K562 (cell line): ENCODE measurements at regions not wholly inside any gene's neighbourhood (a gene's known extent, or its start where the extent isn't known, plus 50 kb on each side); places are given as distances from the start of the nearest gene placed in this dataset.

Experiments used
- ATAC-seq: fragments of 200-7000 bp; cut with Tn5 transposase; 3 replicates; pipeline ENCODE4 v1.9.1; 2020; ENCODE audit warnings: moderate library complexity
- BruUV-seq: library from RNA; stranded (reverse); fragments of 400-500 nt; replicated peaks from 2 replicates; lab custom pipeline; 2021; lab: Mats Ljungman, UMichigan
- CTCF ChIA-PET: fragments of 300-600 bp; formaldehyde crosslinking; extraction: SDS; loops from one replicate; lab custom pipeline; 2021; ENCODE audit warnings: low intra/inter-chr PET ratio; lab: Yijun Ruan, JAX
- POLR2A ChIA-PET: fragments of 300-600, 350-650 bp; sonication (Branson Sonifier 250); formaldehyde crosslinking; extraction: SDS; loops from one replicate; lab custom pipeline; 2021; ENCODE audit warnings: antibody characterized with exemption, inconsistent platforms; lab: Yijun Ruan, JAX
- DNase-seq, 4 experiments: peaks; one replicate each; pipeline versions ENCODE4 v3.0.0 to v3.0.0-alpha.2; 2011 to 2018; ENCODE audit warnings: low spot score in 3 of 4, mixed read lengths in 3 of 4; ENCODE audit errors: extremely low read depth in 1 of 4
- FAIRE-seq: peaks from 2 replicates; lab custom pipeline; 2011; peaks lifted over from hg19 to GRCh38; lab: Jason Lieb, UNC
- H2AFZ ChIP-seq: 2 replicates; pipeline ENCODE4 v1.6.0; 2011; ENCODE audit warnings: low read depth, low read length, control low read depth, inconsistent platforms
- H3K27ac ChIP-seq: fragments of 200-600 bp; 3 replicates; pipeline ENCODE4 v1.8.0; 2011; ENCODE audit warnings: low read depth, mild to moderate bottlenecking, control low read depth, inconsistent platforms, low read length, moderate library complexity, mixed read lengths; ENCODE audit errors: extremely low read depth
- H3K27me3 ChIP-seq, 2 experiments: fragments of 300-600 bp in 1 of 2; 2 replicates in 1 of 2; 3 replicates in 1 of 2; pipeline versions ENCODE4 v1.6.0 to v1.8.0; 2011; ENCODE audit warnings: inconsistent platforms in 2 of 2, low read length in 2 of 2, mild to moderate bottlenecking in 1 of 2, mixed read lengths in 1 of 2, moderate library complexity in 1 of 2; ENCODE audit not compliant: control insufficient read depth in 2 of 2, insufficient read depth in 2 of 2
- H3K36me3 ChIP-seq: fragments of 300-600 bp; 3 replicates; pipeline ENCODE4 v1.8.0; 2011; ENCODE audit warnings: mild to moderate bottlenecking, low read length, inconsistent platforms; ENCODE audit not compliant: control insufficient read depth, insufficient read depth
- H3K4me1 ChIP-seq, 2 experiments: fragments of 200-600 bp in 1 of 2; replicated peaks in 1 of 2; 2 replicates in 1 of 2; 3 replicates in 1 of 2; pipeline versions ENCODE4 v1.5.1 to v1.8.0; 2011; ENCODE audit warnings: inconsistent platforms in 2 of 2, low read length in 2 of 2, mild to moderate bottlenecking in 1 of 2, mixed read lengths in 1 of 2, moderate library complexity in 1 of 2; ENCODE audit not compliant: control insufficient read depth in 2 of 2, insufficient read depth in 2 of 2
- H3K4me2 ChIP-seq: 2 replicates; pipeline ENCODE4 v1.6.1; 2011; ENCODE audit warnings: low read length, control low read depth, inconsistent platforms, mixed read lengths; ENCODE audit not compliant: insufficient read depth
- H3K4me3 ChIP-seq: fragments of 200-600 bp; sonication (generic), shearing (Covaris generic); 2 replicates; pipeline ENCODE4 v1.5.1; 2016; ENCODE audit warnings: control low read depth, inconsistent platforms
- H3K79me2 ChIP-seq: fragments of 200-600 bp; 3 replicates; pipeline ENCODE4 v1.8.0; 2011; ENCODE audit warnings: low read length, inconsistent platforms; ENCODE audit not compliant: control insufficient read depth, insufficient read depth
- H3K9ac ChIP-seq, 2 experiments: 2 replicates each; pipeline versions ENCODE4 v1.6.0 to v1.6.1; 2011; ENCODE audit warnings: low read depth in 2 of 2, low read length in 2 of 2, control low read depth in 1 of 2, inconsistent platforms in 1 of 2, mild to moderate bottlenecking in 1 of 2, mixed read lengths in 1 of 2; ENCODE audit not compliant: insufficient read depth in 1 of 2
- H3K9me1 ChIP-seq: one replicate; pipeline ENCODE4 v1.6.0; 2011; ENCODE audit warnings: inconsistent platforms, mild to moderate bottlenecking, low read length, moderate library complexity; ENCODE audit not compliant: control insufficient read depth, insufficient read depth
- H3K9me3 ChIP-seq: replicated peaks from 2 replicates; pipeline ENCODE4 v1.5.1; 2011; ENCODE audit warnings: low read depth, low read length, inconsistent platforms; ENCODE audit not compliant: control insufficient read depth, insufficient read depth
- H4K20me1 ChIP-seq: replicated peaks from 2 replicates; pipeline ENCODE4 v1.6.1; 2011; ENCODE audit warnings: low read length, inconsistent platforms, mixed read lengths; ENCODE audit not compliant: control insufficient read depth, insufficient read depth
- CHD1 ChIP-seq: fragments of 200-600 bp; sonication (generic); IDR thresholded peaks from one replicate; pipeline ENCODE4 v1.6.1; 2012; ENCODE audit warnings: mild to moderate bottlenecking, moderate library complexity, low read length, inconsistent platforms
- DACH1 ChIP-seq: fragments of 450-650 bp; IDR thresholded peaks from 2 replicates; pipeline ENCODE4 v1.6.1; 2018; ENCODE audit not compliant: partially characterized antibody
- FIP1L1 ChIP-seq: fragments of 200-400 bp; formaldehyde crosslinking; IDR thresholded peaks from 2 replicates; pipeline ENCODE4 v1.6.1; 2018; ENCODE audit warnings: mild to moderate bottlenecking, low read depth, low read length; ENCODE audit not compliant: poor library complexity, severe bottlenecking
- GTF2E2 ChIP-seq: fragments of 200-800 bp; sonication (Bioruptor generic); IDR thresholded peaks from 2 replicates; pipeline ENCODE4 v1.6.1; 2016; ENCODE audit warnings: missing genetic modification characterization, missing compliant biosample characterization
- HDAC1 ChIP-seq, 2 experiments: fragments of 450-650 bp; IDR thresholded peaks; 2 replicates each; pipeline ENCODE4 v1.6.1; 2016 to 2017; ENCODE audit warnings: inconsistent platforms in 1 of 2, mild to moderate bottlenecking in 1 of 2, moderate library complexity in 1 of 2
- ILK ChIP-seq: fragments of 450-650 bp; IDR thresholded peaks from 2 replicates; pipeline ENCODE4 v1.6.1; 2016; ENCODE audit warnings: missing genetic modification characterization, low read depth, mild to moderate bottlenecking, missing compliant biosample characterization, moderate library complexity, borderline replicate concordance
- NELFE ChIP-seq: IDR thresholded peaks from 2 replicates; pipeline ENCODE4 v1.6.1; 2011; ENCODE audit warnings: mild to moderate bottlenecking; ENCODE audit not compliant: insufficient read depth, insufficient read length
- NFATC3 ChIP-seq: fragments of 450-650 bp; IDR thresholded peaks from 2 replicates; pipeline ENCODE4 v1.6.1; 2017; ENCODE audit warnings: mild to moderate bottlenecking
- POLR2AphosphoS5 ChIP-seq: IDR thresholded peaks from 2 replicates; pipeline ENCODE4 v1.6.1; 2011; ENCODE audit warnings: mild to moderate bottlenecking, low read depth, low read length, moderate library complexity; ENCODE audit not compliant: control insufficient read depth, insufficient read depth
- RBM34 ChIP-seq: fragments of 200-400 bp; formaldehyde crosslinking; IDR thresholded peaks from 2 replicates; pipeline ENCODE4 v1.6.1; 2018; ENCODE audit warnings: low read length, borderline replicate concordance; ENCODE audit not compliant: insufficient read depth
- YY1 ChIP-seq, 3 experiments: IDR thresholded peaks; 2 replicates each; pipeline ENCODE4 v1.6.1; 2011; ENCODE audit warnings: low read length in 2 of 3, mild to moderate bottlenecking in 2 of 3, moderate library complexity in 2 of 3, borderline replicate concordance in 1 of 3, control low read depth in 1 of 3, low read depth in 1 of 3; ENCODE audit not compliant: insufficient read depth in 3 of 3, insufficient replicate concordance in 2 of 3, control insufficient read depth in 1 of 3, insufficient read length in 1 of 3; ENCODE audit errors: extremely low read depth in 1 of 3
- ZNF717 ChIP-seq: fragments of 250-450 bp; sonication (Bioruptor Pico); IDR thresholded peaks from 2 replicates; pipeline ENCODE4 v1.5.0; 2021
- in situ Hi-C: fragments of 300-500 bp; cut with MboI; formaldehyde crosslinking; loops from 4 replicates; pipeline ENCODE4 v1.15.0; 2018; ENCODE audit warnings: inconsistent platforms, mixed read lengths
- intact Hi-C: fragments of 100-400 bp; cut with micrococcal nuclease; formaldehyde crosslinking; loops from 2 replicates; pipeline ENCODE4 v1.14.2; 2022
- TF ChIP-seq, protein P1 (sequence below): fragments of 200-800 bp; sonication (Bioruptor generic); IDR thresholded peaks from 2 replicates; pipeline ENCODE4 v1.6.1; 2016; ENCODE audit warnings: missing genetic modification characterization, missing compliant biosample characterization
- TF ChIP-seq, protein P2 (sequence below): fragments of 250-450 bp; sonication (Bioruptor Pico); IDR thresholded peaks from 2 replicates; pipeline ENCODE4 v1.8.0; 2022; ENCODE audit warnings: moderate library complexity, mild to moderate bottlenecking, inconsistent platforms

DNA sequence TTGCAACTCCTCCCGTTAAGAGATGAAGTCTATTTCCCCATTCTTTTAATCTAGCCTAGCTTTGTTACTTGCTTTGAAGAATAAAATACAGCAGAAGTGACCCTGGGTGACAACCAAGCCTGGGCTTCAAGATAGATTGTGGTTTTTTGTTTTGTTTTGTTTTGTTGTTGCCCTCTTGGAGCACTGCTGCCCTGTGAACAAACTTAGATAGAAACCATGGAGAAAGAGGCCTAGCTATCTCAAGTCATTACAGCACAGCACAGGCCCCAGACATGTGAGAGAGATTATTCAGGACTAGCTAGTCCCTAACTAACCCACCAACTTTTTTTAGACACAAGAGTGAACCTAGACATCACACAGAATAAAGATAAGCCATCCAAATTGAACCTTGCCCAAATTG lies 475.2 kb downstream of the EPHA7 start (continued):
- TF ChIP-seq FIP1L1 (no peak), YY1 (IDR thresholded peaks at IDR 0.05; ENCODE audit: borderline replicate concordance in 1 of 3, control insufficient read depth in 1 of 3, extremely low read depth in 1 of 3, insufficient read depth in 3 of 3, insufficient read length in 1 of 3, insufficient replicate concordance in 2 of 3, low read depth in 1 of 3, low read length in 2 of 3) (no peak)

DNA sequence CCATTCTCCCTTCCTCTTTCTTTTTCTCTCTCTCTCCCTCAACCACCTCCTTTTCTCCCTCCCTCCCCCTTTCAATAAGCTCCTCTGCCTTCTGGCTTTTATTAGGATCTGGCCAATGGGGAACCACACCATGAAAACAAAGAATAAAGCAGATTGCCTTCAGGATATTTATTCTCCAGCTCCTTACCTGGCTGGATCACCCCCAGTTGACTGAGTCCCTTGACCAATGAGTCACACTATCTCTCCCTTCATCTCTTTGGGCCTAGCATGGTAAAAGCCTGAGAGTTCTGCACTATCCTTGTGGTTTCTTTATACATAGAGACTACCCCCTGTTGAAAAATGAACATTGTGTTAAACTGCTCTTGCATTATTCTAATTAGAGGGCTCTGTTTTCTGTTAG lies 476.8 kb downstream of the EPHA7 start:
- BruUV-seq, result no TSS peak
- no peaks in the 10 kb centered on the region for H3K79me2 ChIP-seq
- H2AFZ ChIP-seq, result no peak overlapping the region
- H3K27ac ChIP-seq, result no peak overlapping the region
- H3K36me3 ChIP-seq, result no peaks in the 10 kb centered on the region
- DNase-seq (no peak), ATAC-seq (no peak), FAIRE-seq (no peak)
- TF ChIP-seq DACH1 (no peak), HDAC1 (IDR thresholded peaks at IDR 0.05) (no peak), POLR2AphosphoS5 (no peak), NELFE (no peak), ILK (tag) (no peak), RBM34 (no peak), GTF2E2 (tag) (no peak), CHD1 (no peak), ZNF717 (CRISPR knock-in tag) (no peak), NFATC3 (no peak)
- TF ChIP-seq, protein P1, sequence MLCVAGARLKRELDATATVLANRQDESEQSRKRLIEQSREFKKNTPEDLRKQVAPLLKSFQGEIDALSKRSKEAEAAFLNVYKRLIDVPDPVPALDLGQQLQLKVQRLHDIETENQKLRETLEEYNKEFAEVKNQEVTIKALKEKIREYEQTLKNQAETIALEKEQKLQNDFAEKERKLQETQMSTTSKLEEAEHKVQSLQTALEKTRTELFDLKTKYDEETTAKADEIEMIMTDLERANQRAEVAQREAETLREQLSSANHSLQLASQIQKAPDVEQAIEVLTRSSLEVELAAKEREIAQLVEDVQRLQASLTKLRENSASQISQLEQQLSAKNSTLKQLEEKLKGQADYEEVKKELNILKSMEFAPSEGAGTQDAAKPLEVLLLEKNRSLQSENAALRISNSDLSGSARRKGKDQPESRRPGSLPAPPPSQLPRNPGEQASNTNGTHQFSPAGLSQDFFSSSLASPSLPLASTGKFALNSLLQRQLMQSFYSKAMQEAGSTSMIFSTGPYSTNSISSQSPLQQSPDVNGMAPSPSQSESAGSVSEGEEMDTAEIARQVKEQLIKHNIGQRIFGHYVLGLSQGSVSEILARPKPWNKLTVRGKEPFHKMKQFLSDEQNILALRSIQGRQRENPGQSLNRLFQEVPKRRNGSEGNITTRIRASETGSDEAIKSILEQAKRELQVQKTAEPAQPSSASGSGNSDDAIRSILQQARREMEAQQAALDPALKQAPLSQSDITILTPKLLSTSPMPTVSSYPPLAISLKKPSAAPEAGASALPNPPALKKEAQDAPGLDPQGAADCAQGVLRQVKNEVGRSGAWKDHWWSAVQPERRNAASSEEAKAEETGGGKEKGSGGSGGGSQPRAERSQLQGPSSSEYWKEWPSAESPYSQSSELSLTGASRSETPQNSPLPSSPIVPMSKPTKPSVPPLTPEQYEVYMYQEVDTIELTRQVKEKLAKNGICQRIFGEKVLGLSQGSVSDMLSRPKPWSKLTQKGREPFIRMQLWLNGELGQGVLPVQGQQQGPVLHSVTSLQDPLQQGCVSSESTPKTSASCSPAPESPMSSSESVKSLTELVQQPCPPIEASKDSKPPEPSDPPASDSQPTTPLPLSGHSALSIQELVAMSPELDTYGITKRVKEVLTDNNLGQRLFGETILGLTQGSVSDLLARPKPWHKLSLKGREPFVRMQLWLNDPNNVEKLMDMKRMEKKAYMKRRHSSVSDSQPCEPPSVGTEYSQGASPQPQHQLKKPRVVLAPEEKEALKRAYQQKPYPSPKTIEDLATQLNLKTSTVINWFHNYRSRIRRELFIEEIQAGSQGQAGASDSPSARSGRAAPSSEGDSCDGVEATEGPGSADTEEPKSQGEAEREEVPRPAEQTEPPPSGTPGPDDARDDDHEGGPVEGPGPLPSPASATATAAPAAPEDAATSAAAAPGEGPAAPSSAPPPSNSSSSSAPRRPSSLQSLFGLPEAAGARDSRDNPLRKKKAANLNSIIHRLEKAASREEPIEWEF (CRISPR knock-in tag), result no peak
- TF ChIP-seq, protein P2, sequence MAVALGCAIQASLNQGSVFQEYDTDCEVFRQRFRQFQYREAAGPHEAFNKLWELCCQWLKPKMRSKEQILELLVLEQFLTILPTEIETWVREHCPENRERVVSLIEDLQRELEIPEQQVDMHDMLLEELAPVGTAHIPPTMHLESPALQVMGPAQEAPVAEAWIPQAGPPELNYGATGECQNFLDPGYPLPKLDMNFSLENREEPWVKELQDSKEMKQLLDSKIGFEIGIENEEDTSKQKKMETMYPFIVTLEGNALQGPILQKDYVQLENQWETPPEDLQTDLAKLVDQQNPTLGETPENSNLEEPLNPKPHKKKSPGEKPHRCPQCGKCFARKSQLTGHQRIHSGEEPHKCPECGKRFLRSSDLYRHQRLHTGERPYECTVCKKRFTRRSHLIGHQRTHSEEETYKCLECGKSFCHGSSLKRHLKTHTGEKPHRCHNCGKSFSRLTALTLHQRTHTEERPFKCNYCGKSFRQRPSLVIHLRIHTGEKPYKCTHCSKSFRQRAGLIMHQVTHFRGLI (CRISPR knock-in tag), result no peak
- H3K27me3 ChIP-seq, result no peaks in the 10 kb centered on the region
- H3K4me3 ChIP-seq, result no peak overlapping the region
- no peaks in the 10 kb centered on the region for H4K20me1 ChIP-seq
- H3K9ac ChIP-seq, result no peak overlapping the region
- ChIA-PET CTCF (no interaction called here), POLR2A (no interaction called here)
- no peaks in the 10 kb centered on the region for H3K9me1 ChIP-seq
- in situ Hi-C loops (no loop called here), intact Hi-C loops (no loop called here)
- no peaks in the 10 kb centered on the region for H3K4me1 ChIP-seq
- no peak overlapping the region for H3K4me2 ChIP-seq
- no peaks in the 10 kb centered on the region for H3K9me3 ChIP-seq
